Mesenchymal stem cell (in vitro differentiated cells and primary cell): ENCODE measurements at regions not wholly inside any gene's neighbourhood (a gene's known extent, or its start where the extent isn't known, plus 50 kb on each side); places are given as distances from the start of the nearest gene placed in this dataset.

Experiments used
- DNase-seq: peaks from one replicate; pipeline ENCODE4 v3.0.0-alpha.2; 2013
- H2AFZ ChIP-seq: one replicate; pipeline ENCODE4 v1.6.1; 2013; ENCODE audit warnings: low read depth, mild to moderate bottlenecking, control low read depth, inconsistent platforms, low read length, moderate library complexity
- H2AK5ac ChIP-seq: 2 replicates; pipeline ENCODE4 v1.6.1; 2013; ENCODE audit warnings: low read length, moderate library complexity, mild to moderate bottlenecking, inconsistent platforms; ENCODE audit not compliant: severe bottlenecking
- H2BK120ac ChIP-seq: one replicate; pipeline ENCODE4 v1.6.1; 2013; ENCODE audit warnings: low read depth, mild to moderate bottlenecking, inconsistent platforms, low read length, moderate library complexity
- H2BK12ac ChIP-seq, 2 experiments: one replicate each; pipeline ENCODE4 v1.6.1; 2013; ENCODE audit warnings: inconsistent platforms in 2 of 2, low read length in 2 of 2, mild to moderate bottlenecking in 2 of 2, moderate library complexity in 2 of 2, control low read depth in 1 of 2
- H2BK15ac ChIP-seq: one replicate; pipeline ENCODE4 v1.6.1; 2013; ENCODE audit warnings: mild to moderate bottlenecking, low read depth, inconsistent platforms; ENCODE audit not compliant: poor library complexity, severe bottlenecking
- H2BK5ac ChIP-seq: 2 replicates; pipeline ENCODE4 v1.6.1; 2013; ENCODE audit warnings: low read depth, mild to moderate bottlenecking, low read length, control low read depth, inconsistent platforms; ENCODE audit not compliant: poor library complexity, severe bottlenecking
- H3K14ac ChIP-seq, 2 experiments: one replicate each; pipeline ENCODE4 v1.6.1; 2013; ENCODE audit warnings: inconsistent platforms in 2 of 2, low read length in 2 of 2, control low read depth in 1 of 2, mild to moderate bottlenecking in 1 of 2, moderate library complexity in 1 of 2
- H3K18ac ChIP-seq, 2 experiments: one replicate each; pipeline ENCODE4 v1.6.1; 2013; ENCODE audit warnings: inconsistent platforms in 2 of 2, low read length in 2 of 2, control low read depth in 1 of 2, low read depth in 1 of 2, mild to moderate bottlenecking in 1 of 2
- H3K23ac ChIP-seq, 2 experiments: one replicate each; pipeline ENCODE4 v1.6.1; 2013; ENCODE audit warnings: inconsistent platforms in 2 of 2, low read length in 2 of 2, mild to moderate bottlenecking in 2 of 2, moderate library complexity in 2 of 2, control low read depth in 1 of 2
- H3K27ac ChIP-seq: 2 replicates; pipeline ENCODE4 v1.5.1; 2013; ENCODE audit warnings: mild to moderate bottlenecking, moderate library complexity, low read length, control low read depth, inconsistent platforms; ENCODE audit not compliant: poor library complexity, severe bottlenecking
- H3K27me3 ChIP-seq, 2 experiments: 2 replicates each; pipeline versions ENCODE4 v1.6.1 to v1.7.0; 2013; ENCODE audit warnings: low read length in 2 of 2, mild to moderate bottlenecking in 2 of 2, moderate library complexity in 2 of 2, control low read depth in 1 of 2, inconsistent platforms in 1 of 2; ENCODE audit not compliant: control insufficient read depth in 1 of 2, insufficient read depth in 1 of 2
- H3K36me3 ChIP-seq, 2 experiments: 2 replicates each; pipeline versions ENCODE4 v1.6.1 to v1.7.0; 2013; ENCODE audit warnings: low read length in 2 of 2, control low read depth in 1 of 2, inconsistent platforms in 1 of 2, low read depth in 1 of 2, mild to moderate bottlenecking in 1 of 2; ENCODE audit not compliant: insufficient read depth in 2 of 2, control insufficient read depth in 1 of 2
- H3K4ac ChIP-seq, 2 experiments: one replicate each; pipeline ENCODE4 v1.6.1; 2013; ENCODE audit warnings: inconsistent platforms in 2 of 2, low read length in 2 of 2, mild to moderate bottlenecking in 2 of 2, moderate library complexity in 2 of 2, control low read depth in 1 of 2, low read depth in 1 of 2
- H3K4me1 ChIP-seq: 2 replicates; pipeline ENCODE4 v1.6.1; 2013; ENCODE audit warnings: low read depth, low read length, control low read depth; ENCODE audit not compliant: control insufficient read depth, insufficient read depth
- H3K4me2 ChIP-seq: 2 replicates; pipeline ENCODE4 v1.6.1; 2013; ENCODE audit warnings: low read length, mild to moderate bottlenecking, inconsistent platforms; ENCODE audit not compliant: poor library complexity, severe bottlenecking
- H3K4me3 ChIP-seq, 2 experiments: 2 replicates each; pipeline versions ENCODE4 v1.5.1 to v1.7.0; 2013; ENCODE audit warnings: low read length in 2 of 2, mild to moderate bottlenecking in 2 of 2, control low read depth in 1 of 2, low read depth in 1 of 2; ENCODE audit not compliant: insufficient read depth in 1 of 2
- H3K79me1 ChIP-seq: replicated peaks from 2 replicates; pipeline ENCODE4 v1.6.1; 2013; ENCODE audit warnings: mild to moderate bottlenecking, control low read depth, low read length, inconsistent platforms; ENCODE audit not compliant: poor library complexity, severe bottlenecking
- H3K9ac ChIP-seq: 2 replicates; pipeline ENCODE4 v1.7.0; 2013; ENCODE audit warnings: mild to moderate bottlenecking, low read length, moderate library complexity
- H3K9me3 ChIP-seq: 2 replicates; pipeline ENCODE4 v1.7.0; 2013; ENCODE audit warnings: mild to moderate bottlenecking, low read length; ENCODE audit not compliant: control insufficient read depth
- H4K8ac ChIP-seq: one replicate; pipeline ENCODE4 v1.6.1; 2013; ENCODE audit warnings: inconsistent platforms, mild to moderate bottlenecking, low read length, moderate library complexity
- H4K91ac ChIP-seq: one replicate; pipeline ENCODE4 v1.6.1; 2013; ENCODE audit warnings: mild to moderate bottlenecking, low read length, inconsistent platforms
- WGBS: methylation state at CpG from one replicate; pipeline ENCODE4 v1.1.7; 2013; ENCODE audit warnings: mixed read lengths; 5-methylcytosine and 5-hydroxymethylcytosine counted together

GRCh38 chr20:56764671-56765070 is 135.6 kb downstream of the TFAP2C start:
- Histone ChIP-seq H2BK15ac (no peak overlapping the region), H3K18ac (no peak overlapping the region), H4K8ac (no peak overlapping the region), H2BK12ac (no peak overlapping the region), H2AFZ (no peak overlapping the region), H3K4me3 (no peak overlapping the region), H3K4me2 (no peak overlapping the region), H3K9me3 (no peaks in the 10 kb centered on the region), H3K4ac (no peak overlapping the region), H2BK120ac (no peak overlapping the region), H3K27me3 (peaks cover 0 to 17% of the 10 kb centered on the region in 2 experiments), H3K23ac (no peak overlapping the region), H3K36me3 (no peaks in the 10 kb centered on the region), H4K91ac (no peak overlapping the region), H3K14ac (no peak overlapping the region), H3K9ac (no peak overlapping the region), H2BK5ac (no peak overlapping the region), H3K4me1 (no peaks in the 10 kb centered on the region), H3K27ac (no peak overlapping the region), H2AK5ac (no peak overlapping the region), H3K79me1 (no peaks in the 10 kb centered on the region)
- WGBS = 89% methylated on average over 15 of the region's 15 CpGs
- DNase-seq = no peak

DNA sequence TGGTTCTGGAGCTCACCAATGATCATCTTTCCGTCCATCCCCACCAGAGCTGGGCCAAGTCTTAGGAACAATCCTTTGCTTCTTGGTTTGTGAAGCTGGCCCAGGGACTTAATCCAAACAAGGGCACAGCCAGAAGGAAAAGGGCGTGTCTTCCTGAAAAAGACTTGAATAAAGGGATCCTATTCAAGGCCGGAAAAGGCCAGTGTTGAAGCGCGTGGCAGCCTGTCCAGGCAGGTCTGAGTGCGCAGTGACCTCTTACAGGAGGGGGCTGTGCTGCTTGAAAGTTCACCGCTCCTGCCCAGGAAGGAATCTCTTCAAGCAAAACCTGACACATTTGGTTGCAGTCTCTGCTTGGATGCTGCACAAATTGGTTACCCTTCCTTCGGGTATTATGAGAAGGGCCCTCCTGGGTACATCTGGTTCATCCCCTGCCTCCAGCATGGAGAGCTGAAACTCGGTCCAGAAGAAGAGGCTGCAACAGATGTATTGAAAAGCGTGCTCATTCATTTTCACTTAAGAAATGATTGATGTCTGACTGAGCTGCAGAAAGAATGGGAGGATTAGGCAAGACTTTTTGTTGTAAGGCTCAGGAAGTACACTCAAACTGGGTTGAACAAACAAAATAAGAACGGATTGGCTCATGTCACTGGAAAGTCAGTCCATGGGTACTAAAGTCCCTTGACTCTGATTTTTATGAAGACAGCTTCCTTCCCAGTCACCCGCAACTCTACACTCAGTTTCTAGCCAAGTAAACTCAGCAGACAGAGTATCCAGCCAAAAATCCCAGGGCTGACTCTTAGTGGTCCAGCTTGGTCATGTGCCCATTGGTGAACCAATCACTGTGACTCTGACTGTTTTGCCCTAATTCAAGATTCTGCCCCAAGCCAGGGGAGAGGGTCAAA is 136.3 kb downstream of the TFAP2C start:
- Histone ChIP-seq H3K4me3 (no peak overlapping the region), H4K91ac (no peak overlapping the region), H3K14ac (peak overlapping the region in 1 of 2 experiments; percentile 20), H2BK15ac (no peak overlapping the region), H3K27me3 (peaks cover 0 to 20% of the 10 kb centered on the region in 2 experiments), H2BK12ac (no peak overlapping the region), H3K4me1 (no peaks in the 10 kb centered on the region), H3K9me3 (no peaks in the 10 kb centered on the region), H3K4ac (no peak overlapping the region), H3K23ac (no peak overlapping the region), H3K36me3 (no peaks in the 10 kb centered on the region), H3K79me1 (no peaks in the 10 kb centered on the region), H4K8ac (no peak overlapping the region), H3K4me2 (no peak overlapping the region), H3K9ac (no peak overlapping the region), H2AK5ac (no peak overlapping the region), H3K27ac (no peak overlapping the region), H2BK120ac (no peak overlapping the region), H3K18ac (no peak overlapping the region), H2BK5ac (no peak overlapping the region), H2AFZ (no peak overlapping the region)
- no peak for DNase-seq
- WGBS = 91% methylated on average over 12 of the region's 12 CpGs

DNA sequence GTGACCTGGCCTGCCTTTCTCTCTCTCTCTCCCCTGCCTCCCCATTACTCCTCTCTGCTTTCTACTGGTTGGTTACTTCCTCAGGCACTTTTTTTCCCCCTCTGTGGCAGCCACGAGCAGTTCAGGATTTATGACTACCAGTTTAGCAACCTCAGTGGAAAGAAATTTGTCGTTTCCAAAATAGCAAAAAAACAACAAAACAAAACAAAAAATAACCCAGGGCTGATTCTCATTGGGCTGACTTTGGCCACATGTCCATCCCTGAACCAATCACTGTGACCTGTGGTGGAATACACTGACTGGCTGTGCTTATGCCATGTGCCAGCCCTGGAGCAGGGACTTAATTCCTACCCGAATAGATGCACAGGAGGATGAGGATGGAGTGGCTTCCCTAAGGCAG is 137.4 kb downstream of the TFAP2C start:
- Histone ChIP-seq H3K79me1 (no peaks in the 10 kb centered on the region), H3K4me2 (no peak overlapping the region), H2BK15ac (no peak overlapping the region), H3K27ac (no peak overlapping the region), H2BK5ac (no peak overlapping the region), H3K9me3 (no peaks in the 10 kb centered on the region), H3K9ac (no peak overlapping the region), H2AK5ac (no peak overlapping the region), H3K27me3 (peaks cover 0 to 23% of the 10 kb centered on the region in 2 experiments), H3K14ac (no peak overlapping the region), H3K4me3 (no peak overlapping the region), H3K4me1 (no peaks in the 10 kb centered on the region), H3K36me3 (no peaks in the 10 kb centered on the region), H2BK120ac (no peak overlapping the region), H4K91ac (no peak overlapping the region), H2AFZ (no peak overlapping the region), H3K4ac (no peak overlapping the region), H3K18ac (no peak overlapping the region), H3K23ac (no peak overlapping the region), H2BK12ac (no peak overlapping the region), H4K8ac (no peak overlapping the region)
- WGBS = 70% methylated on average over 3 of the region's 3 CpGs
- DNase-seq = no peak

DNA sequence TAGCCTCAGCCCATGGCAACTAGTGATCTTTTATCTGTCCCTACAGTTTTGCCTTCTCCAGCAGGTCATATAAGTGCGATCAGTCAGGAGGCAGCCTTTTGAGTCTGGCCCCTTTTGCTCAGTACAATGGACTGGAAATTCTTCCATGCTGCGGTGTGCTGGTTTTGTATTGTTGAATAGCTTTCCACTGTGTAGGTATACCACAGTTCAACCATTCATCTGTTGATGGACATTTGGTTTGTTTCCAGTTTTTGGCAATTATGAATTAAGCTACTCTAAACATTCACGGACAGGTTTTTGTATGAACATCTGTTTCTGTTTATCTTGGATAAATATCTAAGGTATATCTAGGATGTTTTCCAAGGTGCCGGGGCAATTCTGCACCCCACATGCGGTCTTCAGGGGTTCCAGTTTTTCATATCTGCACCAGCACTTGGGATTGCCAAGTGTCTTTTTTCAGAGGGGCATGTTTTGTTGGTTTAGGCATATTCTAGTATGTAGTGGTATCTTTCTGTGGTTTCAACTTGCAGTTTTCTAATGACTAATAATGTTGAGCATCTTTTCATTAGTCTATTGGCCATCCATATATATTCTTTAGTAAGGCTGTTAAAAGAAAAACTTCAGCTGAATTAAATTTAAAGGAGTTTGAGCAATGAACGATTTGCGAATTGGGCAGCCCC is 141.0 kb downstream of the TFAP2C start:
- Histone ChIP-seq H3K36me3 (no peaks in the 10 kb centered on the region), H3K79me1 (no peaks in the 10 kb centered on the region), H4K91ac (no peak overlapping the region), H3K4me3 (no peak overlapping the region), H4K8ac (no peak overlapping the region), H3K9me3 (no peaks in the 10 kb centered on the region), H2AFZ (no peak overlapping the region), H3K14ac (no peak overlapping the region), H3K4me2 (no peak overlapping the region), H3K27ac (no peak overlapping the region), H2AK5ac (no peak overlapping the region), H2BK120ac (no peak overlapping the region), H3K18ac (no peak overlapping the region), H3K27me3 (peaks cover 0 to 20% of the 10 kb centered on the region in 2 experiments), H2BK15ac (no peak overlapping the region), H3K4me1 (no peaks in the 10 kb centered on the region), H3K4ac (no peak overlapping the region), H3K23ac (no peak overlapping the region), H2BK5ac (no peak overlapping the region), H2BK12ac (no peak overlapping the region), H3K9ac (no peak overlapping the region)
- 87% methylated on average over 7 of the region's 7 CpGs for WGBS
- DNase-seq = no peak
